B cell (primary cell): ENCODE measurements at regions not wholly inside any gene's neighbourhood (a gene's known extent, or its start where the extent isn't known, plus 50 kb on each side); places are given as distances from the start of the nearest gene placed in this dataset.

ENCODE experiments used
- ATAC-seq: fragments of 200-7000 bp; cut with Tn5 transposase; one replicate; pipeline ENCODE4 v1.10.0; 2021; ENCODE audit warnings: low read depth, mild to moderate bottlenecking, moderate number of reproducible peaks, moderate library complexity
- CTCF ChIA-PET: fragments of 350-600 bp; sonication (Branson Sonifier 250); formaldehyde crosslinking; loops from one replicate; lab custom pipeline; 2021; ENCODE audit warnings: antibody characterized with exemption, inconsistent platforms; lab: Charles Lee
- POLR2A ChIA-PET: fragments of 350-600 bp; sonication (Branson Sonifier 250); formaldehyde crosslinking; loops from one replicate; lab custom pipeline; 2021; ENCODE audit warnings: antibody characterized with exemption; lab: Charles Lee
- DNase-seq: peaks from one replicate; pipeline ENCODE4 v3.0.0; 2013
- H2AFZ ChIP-seq: 2 replicates; pipeline ENCODE4 v1.6.1; 2012; ENCODE audit warnings: mild to moderate bottlenecking, low read depth, low read length; ENCODE audit not compliant: insufficient read depth, poor library complexity, severe bottlenecking
- H3K27ac ChIP-seq, 2 donors: 1 replicate in 1 of 2; 2 replicates in 1 of 2; pipeline ENCODE4 v1.5.1; 2012 to 2013; ENCODE audit warnings: low read length in 2 of 2, mild to moderate bottlenecking in 2 of 2, moderate library complexity in 1 of 2
- H3K27me3 ChIP-seq, 4 experiments: fragments of 200-600 bp in 1 of 4; sonication (generic) in 1 of 4; replicated peaks in 1 of 4; 1 replicate in 2 of 4; 2 replicates in 2 of 4; pipeline versions ENCODE4 v1.6.1 to v1.7.0; 2013 to 2016; ENCODE audit warnings: low read length in 3 of 4, mild to moderate bottlenecking in 2 of 4, mixed read lengths in 1 of 4, moderate library complexity in 1 of 4; ENCODE audit not compliant: insufficient read depth in 4 of 4, control insufficient read depth in 3 of 4; ENCODE audit errors: control extremely low read depth in 1 of 4
- H3K36me3 ChIP-seq, 2 experiments: replicated peaks in 1 of 2; 1 replicate in 1 of 2; 2 replicates in 1 of 2; pipeline versions ENCODE4 v1.6.1 to v1.7.1; 2013; ENCODE audit warnings: low read length in 1 of 2; ENCODE audit not compliant: insufficient read depth in 2 of 2, control insufficient read depth in 1 of 2; ENCODE audit errors: control extremely low read depth in 1 of 2, extremely low read depth in 1 of 2
- H3K4me1 ChIP-seq, 2 donors: fragments of 200-600 bp in 1 of 2; sonication (generic) in 1 of 2; 1 replicate in 1 of 2; 2 replicates in 1 of 2; pipeline versions ENCODE4 v1.5.1 to v1.6.1; 2013 to 2017; ENCODE audit warnings: low read length in 2 of 2; ENCODE audit not compliant: control insufficient read depth in 2 of 2, insufficient read depth in 2 of 2
- H3K4me2 ChIP-seq: replicated peaks from 2 replicates; pipeline ENCODE3; 2012; ENCODE audit warnings: mild to moderate bottlenecking, low read depth, low read length; ENCODE audit not compliant: poor library complexity, severe bottlenecking
- H3K4me3 ChIP-seq, 5 experiments: fragments of 200-600 bp in 1 of 5; sonication (generic) in 1 of 5; 1 replicate in 3 of 5; 2 replicates in 2 of 5; pipeline versions ENCODE4 v1.5.1 to v1.7.0; 2011 to 2016; ENCODE audit warnings: low read length in 4 of 5, mild to moderate bottlenecking in 4 of 5, low read depth in 2 of 5, control low read depth in 1 of 5, moderate library complexity in 1 of 5; ENCODE audit not compliant: insufficient read depth in 1 of 5; ENCODE audit errors: control extremely low read depth in 1 of 5, extremely low read depth in 1 of 5
- H3K79me2 ChIP-seq: fragments of 200-600 bp; sonication (generic); one replicate; pipeline ENCODE4 v1.6.0; 2016; ENCODE audit warnings: low read length; ENCODE audit not compliant: control insufficient read depth, insufficient read depth
- H3K9ac ChIP-seq: fragments of 200-600 bp; sonication (generic); 2 replicates; pipeline ENCODE4 v1.6.1; 2017; ENCODE audit warnings: mild to moderate bottlenecking, low read length, moderate library complexity
- H3K9me3 ChIP-seq, 3 donors: one replicate each; pipeline versions ENCODE4 v1.6.1 to v1.7.1; 2013; ENCODE audit warnings: low read length in 2 of 3; ENCODE audit not compliant: control insufficient read depth in 2 of 3, insufficient read depth in 1 of 3; ENCODE audit errors: control extremely low read depth in 1 of 3
- H4K20me1 ChIP-seq: 2 replicates; pipeline ENCODE4 v1.6.0; 2012; ENCODE audit warnings: mild to moderate bottlenecking, low read length; ENCODE audit not compliant: insufficient read depth, control insufficient read depth, poor library complexity, severe bottlenecking
- H3K27ac Mint-ChIP-seq: one replicate; pipeline ENCODE4 v1.8.0; 2021; ENCODE audit warnings: mixed read lengths
- H3K27me3 Mint-ChIP-seq: one replicate; pipeline ENCODE4 v1.8.0; 2021; ENCODE audit warnings: mixed read lengths
- H3K4me1 Mint-ChIP-seq: one replicate; pipeline ENCODE4 v1.8.0; 2021; ENCODE audit warnings: mixed read lengths
- H3K4me3 Mint-ChIP-seq: one replicate; pipeline ENCODE4 v1.8.0; 2021; ENCODE audit warnings: mixed read lengths
- H3K9me3 Mint-ChIP-seq: one replicate; pipeline ENCODE4 v1.8.0; 2022; ENCODE audit warnings: mixed read lengths; ENCODE audit not compliant: insufficient read depth
- CTCF ChIP-seq: fragments of 200-600 bp; IDR thresholded peaks from one replicate; pipeline ENCODE4 v1.8.0; 2022; ENCODE audit warnings: antibody characterized with exemption, mild to moderate bottlenecking
- EZH2 ChIP-seq: IDR thresholded peaks from 2 replicates; pipeline ENCODE4 v1.6.1; 2012; ENCODE audit warnings: borderline replicate concordance, low read depth, mild to moderate bottlenecking, moderate library complexity, low read length; ENCODE audit not compliant: insufficient read depth, poor library complexity, severe bottlenecking
- WGBS: methylation state at CpG from one replicate; pipeline ENCODE4 v1.1.5; 2013; ENCODE audit warnings: missing lambda C conversion rate; ENCODE audit not compliant: insufficient coverage; 5-methylcytosine and 5-hydroxymethylcytosine counted together
- intact Hi-C: fragments of 100-400 bp; cut with micrococcal nuclease; formaldehyde crosslinking; loops from one replicate; pipeline ENCODE4 v1.10.0; 2022

GRCh38 chr2:8594731-8595427 is 87.0 kb upstream of the ID2 start:
- H3K9ac ChIP-seq = no peak overlapping the region

GRCh38 chr2:8595428-8595805 is 86.4 kb upstream of the ID2 start:
- Mint-ChIP-seq H3K4me3 (no peak overlapping the region), H3K9me3 (no peaks in the 10 kb centered on the region), H3K4me1 (no peaks in the 10 kb centered on the region), H3K27me3 (peaks cover 28% of the 10 kb centered on the region), H3K27ac (no peak overlapping the region)
- CTCF ChIA-PET = no interaction called here
- Histone ChIP-seq H3K9me3 (no peaks in the 10 kb centered on the region), H3K27me3 (peaks cover 0 to 6% (median 0%) of the 10 kb centered on the region in 4 experiments), H3K4me2 (no peak overlapping the region), H3K4me3 (no peak overlapping the region), H2AFZ (no peak overlapping the region), H3K36me3 (no peaks in the 10 kb centered on the region), H3K27ac (no peak overlapping the region), H3K9ac (no peak overlapping the region), H3K4me1 (no peaks in the 10 kb centered on the region), H3K79me2 (no peaks in the 10 kb centered on the region), H4K20me1 (no peaks in the 10 kb centered on the region)
- TF ChIP-seq EZH2 (no peak), CTCF (no peak)
- no peak for DNase-seq
- WGBS = 97% methylated on average over 12 of the region's 12 CpGs
- ATAC-seq = no peak
- intact Hi-C loops = no loop called here
- POLR2A ChIA-PET = no interaction called here

More at GRCh38 chr2:8594731-8595427, 87.0 kb upstream of the ID2 start:
- Histone ChIP-seq H3K79me2 (no peaks in the 10 kb centered on the region), H3K4me3 (no peak overlapping the region), H3K4me1 (no peaks in the 10 kb centered on the region), H3K36me3 (no peaks in the 10 kb centered on the region), H2AFZ (no peak overlapping the region), H3K27me3 (peaks cover 0 to 6% (median 0%) of the 10 kb centered on the region in 4 experiments), H3K27ac (no peak overlapping the region), H3K4me2 (no peak overlapping the region), H4K20me1 (no peaks in the 10 kb centered on the region), H3K9me3 (no peaks in the 10 kb centered on the region)
- TF ChIP-seq CTCF (no peak), EZH2 (no peak)
- intact Hi-C loops = no loop called here
- ATAC-seq (no peak), DNase-seq (no peak)
- Mint-ChIP-seq H3K9me3 (no peaks in the 10 kb centered on the region), H3K27ac (no peak overlapping the region), H3K4me3 (no peak overlapping the region), H3K27me3 (peaks cover 28% of the 10 kb centered on the region), H3K4me1 (no peaks in the 10 kb centered on the region)
- 83% methylated on average over 16 of the region's 18 CpGs for WGBS
- ChIA-PET CTCF (no interaction called here), POLR2A (no interaction called here)
